H1 (cell line): ENCODE measurements at regions not wholly inside any gene's neighbourhood (a gene's known extent, or its start where the extent isn't known, plus 50 kb on each side); places are given as distances from the start of the nearest gene placed in this dataset.

Experiments
- CTCF ChIA-PET: fragments of 300-600 bp; sonication (Branson Sonifier 250); formaldehyde crosslinking; loops from one replicate; lab custom pipeline; 2021; ENCODE audit not compliant: partially characterized antibody; lab: Charles Lee
- POLR2A ChIA-PET: fragments of 300-600 bp; sonication (Branson Sonifier 250); formaldehyde crosslinking; loops from one replicate; lab custom pipeline; 2021; ENCODE audit warnings: inconsistent platforms; ENCODE audit not compliant: partially characterized antibody; lab: Charles Lee
- DNase-seq, 2 experiments: peaks; one replicate each; pipeline versions ENCODE4 v3.0.0 to v3.0.0-alpha.2; 2010 to 2022; ENCODE audit warnings: low spot score in 2 of 2, low read depth in 1 of 2, mixed read lengths in 1 of 2
- FAIRE-seq: peaks from 2 replicates; lab custom pipeline; 2011; peaks lifted over from hg19 to GRCh38; lab: Jason Lieb, UNC
- H2AFZ ChIP-seq: 2 replicates; pipeline ENCODE4 v1.8.1; 2012; ENCODE audit warnings: low read length, inconsistent platforms
- H2AK5ac ChIP-seq: 2 replicates; pipeline ENCODE4 v1.6.1; 2013; ENCODE audit warnings: low read depth, low read length
- H2BK120ac ChIP-seq: replicated peaks from 2 replicates; pipeline ENCODE3; 2013; ENCODE audit warnings: low read depth, low read length, inconsistent platforms
- H2BK12ac ChIP-seq: 2 replicates; pipeline ENCODE4 v1.6.1; 2013; ENCODE audit warnings: low read depth, low read length
- H2BK15ac ChIP-seq: 2 replicates; pipeline ENCODE4 v1.6.1; 2013; ENCODE audit warnings: low read length
- H2BK20ac ChIP-seq: 2 replicates; pipeline ENCODE4 v1.6.1; 2013; ENCODE audit warnings: low read length
- H2BK5ac ChIP-seq: 2 replicates; pipeline ENCODE4 v1.6.1; 2013; ENCODE audit warnings: low read depth, low read length
- H3K14ac ChIP-seq: 2 replicates; pipeline ENCODE4 v1.6.1; 2013; ENCODE audit warnings: inconsistent platforms; ENCODE audit not compliant: insufficient read length
- H3K18ac ChIP-seq: 2 replicates; pipeline ENCODE4 v1.6.1; 2013; ENCODE audit warnings: low read length; ENCODE audit errors: extremely low read depth
- H3K23ac ChIP-seq: 2 replicates; pipeline ENCODE4 v1.6.1; 2013; ENCODE audit warnings: inconsistent platforms; ENCODE audit not compliant: insufficient read length
- H3K23me2 ChIP-seq: 2 replicates; pipeline ENCODE4 v1.6.1; 2013; ENCODE audit warnings: low read depth, low read length
- H3K27ac ChIP-seq: 2 replicates; pipeline ENCODE4 v1.6.1; 2011; ENCODE audit warnings: low read depth, low read length, inconsistent platforms
- H3K27me3 ChIP-seq, 4 experiments: replicated peaks in 1 of 4; 1 replicate in 1 of 4; 2 replicates in 3 of 4; pipeline versions ENCODE4 v1.6.1 to v1.8.1; 2011 to 2013; ENCODE audit warnings: low read length in 3 of 4, mild to moderate bottlenecking in 3 of 4, inconsistent platforms in 2 of 4, mixed read lengths in 2 of 4, moderate library complexity in 1 of 4; ENCODE audit not compliant: control insufficient read depth in 3 of 4, insufficient read depth in 3 of 4; ENCODE audit errors: extremely low read depth in 1 of 4
- H3K36me3 ChIP-seq, 4 experiments: 2 replicates each; pipeline versions ENCODE4 v1.6.1 to v1.8.1; 2011 to 2013; ENCODE audit warnings: mild to moderate bottlenecking in 4 of 4, low read length in 3 of 4, moderate library complexity in 2 of 4, control low read depth in 1 of 4, inconsistent platforms in 1 of 4; ENCODE audit not compliant: insufficient read depth in 4 of 4, control insufficient read depth in 2 of 4
- H3K4ac ChIP-seq: replicated peaks from 2 replicates; pipeline ENCODE3; 2013; ENCODE audit warnings: low read length, low read depth, mixed read lengths, inconsistent platforms; ENCODE audit not compliant: insufficient read length
- H3K4me1 ChIP-seq, 4 experiments: replicated peaks in 1 of 4; 1 replicate in 1 of 4; 2 replicates in 3 of 4; pipeline versions ENCODE4 v1.6.1 to v1.8.1; 2011 to 2013; ENCODE audit warnings: low read length in 3 of 4, inconsistent platforms in 2 of 4, mixed read lengths in 1 of 4; ENCODE audit not compliant: insufficient read depth in 4 of 4, control insufficient read depth in 3 of 4
- H3K4me2 ChIP-seq, 2 experiments: 2 replicates each; pipeline versions ENCODE4 v1.6.1 to v1.8.1; 2011 to 2013; ENCODE audit warnings: low read depth in 2 of 2, low read length in 2 of 2, control low read depth in 1 of 2, inconsistent platforms in 1 of 2, mild to moderate bottlenecking in 1 of 2; ENCODE audit not compliant: insufficient read depth in 1 of 2
- H3K4me3 ChIP-seq, 4 experiments: fragments of 200-600, 300-600 bp in 1 of 4; sonication (generic), shearing (Covaris generic), sonication (Bioruptor Twin) in 1 of 4; 2 replicates each; pipeline versions ENCODE4 v1.5.1 to v1.8.1; 2011 to 2016; ENCODE audit warnings: low read length in 4 of 4, low read depth in 3 of 4, control low read depth in 2 of 4, inconsistent platforms in 2 of 4, mild to moderate bottlenecking in 2 of 4, mixed read lengths in 1 of 4, moderate library complexity in 1 of 4; ENCODE audit not compliant: insufficient read depth in 2 of 4; ENCODE audit errors: extremely low read depth in 1 of 4
- H3K56ac ChIP-seq: replicated peaks from 2 replicates; pipeline ENCODE3; 2013; ENCODE audit warnings: low read depth, mild to moderate bottlenecking, mixed read lengths, low read length, inconsistent platforms; ENCODE audit not compliant: insufficient read length
- H3K79me1 ChIP-seq: 2 replicates; pipeline ENCODE4 v1.6.1; 2013; ENCODE audit warnings: low read depth, low read length, control low read depth
- H3K79me2 ChIP-seq, 2 experiments: 2 replicates each; pipeline versions ENCODE4 v1.6.1 to v1.8.1; 2012 to 2013; ENCODE audit warnings: low read length in 2 of 2, mild to moderate bottlenecking in 2 of 2, inconsistent platforms in 1 of 2; ENCODE audit not compliant: insufficient read depth in 2 of 2, control insufficient read depth in 1 of 2
- H3K9ac ChIP-seq, 4 experiments: replicated peaks in 1 of 4; 1 replicate in 1 of 4; 2 replicates in 3 of 4; pipeline versions ENCODE4 v1.6.1 to v1.8.1; 2011 to 2013; ENCODE audit warnings: low read depth in 3 of 4, low read length in 3 of 4, control low read depth in 2 of 4, mild to moderate bottlenecking in 2 of 4, moderate library complexity in 2 of 4, inconsistent platforms in 1 of 4; ENCODE audit errors: extremely low read depth in 1 of 4
- H3K9me3 ChIP-seq, 2 experiments: 2 replicates each; pipeline versions ENCODE4 v1.6.1 to v1.8.1; 2012 to 2013; ENCODE audit warnings: mild to moderate bottlenecking in 2 of 2, moderate library complexity in 2 of 2, control low read depth in 1 of 2, inconsistent platforms in 1 of 2, low read depth in 1 of 2, low read length in 1 of 2, mixed read lengths in 1 of 2; ENCODE audit not compliant: insufficient read depth in 2 of 2
- H4K20me1 ChIP-seq, 2 experiments: replicated peaks in 1 of 2; 2 replicates each; pipeline versions ENCODE3 to v1.8.1; 2011 to 2013; ENCODE audit warnings: inconsistent platforms in 2 of 2, low read length in 2 of 2, mild to moderate bottlenecking in 1 of 2; ENCODE audit not compliant: insufficient read depth in 2 of 2, control insufficient read depth in 1 of 2
- H4K5ac ChIP-seq: 2 replicates; pipeline ENCODE4 v1.6.1; 2013; ENCODE audit warnings: low read length, low read depth, mixed read lengths, inconsistent platforms; ENCODE audit not compliant: insufficient read length
- H4K8ac ChIP-seq: 2 replicates; pipeline ENCODE4 v1.8.0; 2013; ENCODE audit warnings: mild to moderate bottlenecking, moderate library complexity, low read length, inconsistent platforms; ENCODE audit not compliant: insufficient read depth; ENCODE audit errors: extremely low read depth
- H4K91ac ChIP-seq: replicated peaks from 2 replicates; pipeline ENCODE3; 2013; ENCODE audit warnings: low read length, mixed read lengths, inconsistent platforms; ENCODE audit not compliant: insufficient read length
- CEBPB ChIP-seq: IDR thresholded peaks from 2 replicates; pipeline ENCODE4 v1.6.1; 2012; ENCODE audit warnings: low read depth, low read length
- CREB1 ChIP-seq: IDR thresholded peaks from 2 replicates; pipeline ENCODE4 v1.6.1; 2012; ENCODE audit warnings: inconsistent platforms
- HDAC6 ChIP-seq: IDR thresholded peaks from one replicate; pipeline ENCODE4 v1.7.1; 2012; ENCODE audit warnings: low read depth, mild to moderate bottlenecking, inconsistent platforms, low read length, moderate library complexity
- RXRA ChIP-seq: IDR thresholded peaks from 2 replicates; pipeline ENCODE4 v1.6.1; 2011; ENCODE audit warnings: low read depth, mild to moderate bottlenecking, low read length, moderate library complexity; ENCODE audit not compliant: insufficient read depth
- ZNF274 ChIP-seq: IDR thresholded peaks from 2 replicates; pipeline ENCODE4 v1.7.0; 2012; ENCODE audit warnings: low read length, borderline replicate concordance; ENCODE audit errors: extremely low read depth
- WGBS, 2 experiments: shearing (Covaris generic) in 1 of 2; methylation state at CpG; one replicate each; pipeline versions ENCODE4 v1.1.6 to v1.1.7; 2013 to 2015; ENCODE audit warnings: low lambda C conversion rate in 2 of 2, mixed read lengths in 2 of 2, inconsistent platforms in 1 of 2, low coverage in 1 of 2, missing lambda C conversion rate in 1 of 2; ENCODE audit not compliant: insufficient replicate concordance in 2 of 2, insufficient coverage in 1 of 2, insufficient read length in 1 of 2; ENCODE audit errors: extremely low coverage in 1 of 2, missing lambda C conversion rate in 1 of 2; 5-methylcytosine and 5-hydroxymethylcytosine counted together

DNA sequence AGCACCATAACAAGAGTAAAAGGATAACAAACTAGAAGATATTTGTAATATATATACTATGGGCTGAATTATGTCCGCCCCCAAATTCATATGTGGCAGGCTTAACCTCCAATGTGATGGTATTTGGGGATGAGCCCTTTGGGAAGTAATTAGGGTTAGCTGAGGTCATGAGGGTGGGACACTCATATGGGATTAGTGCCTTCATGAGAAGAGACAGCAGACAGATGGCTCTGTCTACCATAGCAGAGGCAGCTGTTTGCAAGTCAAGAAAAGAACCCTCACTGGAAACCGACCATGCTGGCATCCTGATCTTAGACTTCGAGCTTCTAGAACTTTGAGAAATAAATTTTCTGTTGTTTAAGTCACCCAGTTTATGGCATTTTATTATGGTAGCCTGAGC is 303.6 kb downstream of the LMO4 start:
- FAIRE-seq (no peak), DNase-seq (no peak)
- Histone ChIP-seq H4K20me1 (no peaks in the 10 kb centered on the region), H3K79me2 (no peaks in the 10 kb centered on the region), H2BK120ac (no peak overlapping the region), H3K4me2 (no peak overlapping the region), H2AFZ (no peak overlapping the region), H3K23me2 (no peaks in the 10 kb centered on the region), H4K5ac (no peak overlapping the region), H2BK15ac (no peak overlapping the region), H3K4ac (no peak overlapping the region), H2BK5ac (no peak overlapping the region), H2BK12ac (no peak overlapping the region), H3K36me3 (peaks cover 0 to 4% (median 0%) of the 10 kb centered on the region in 4 experiments; a peak in 1 of 8 replicates), H2AK5ac (no peak overlapping the region), H3K9me3 (peaks cover 14% of the 10 kb centered on the region in 2 experiments), H3K4me1 (no peaks in the 10 kb centered on the region), H4K8ac (no peak overlapping the region), H3K79me1 (no peaks in the 10 kb centered on the region), H3K27me3 (no peaks in the 10 kb centered on the region), H3K23ac (no peak overlapping the region), H3K9ac (no peak overlapping the region), H3K14ac (no peak overlapping the region), H2BK20ac (no peak overlapping the region), H3K4me3 (no peak overlapping the region), H4K91ac (no peak overlapping the region), H3K27ac (no peak overlapping the region), H3K18ac (no peak overlapping the region), H3K56ac (no peak overlapping the region)
- ChIA-PET CTCF (no interaction called here), POLR2A (no interaction called here)
- no peak for TF ChIP-seq CREB1
- no peak for TF ChIP-seq CEBPB
- TF ChIP-seq HDAC6 = no peak
- no peak for TF ChIP-seq ZNF274
- no peak for TF ChIP-seq RXRA
- 94% methylated on average over 3 of the region's 3 CpGs; no CpG with 5 or more reads in 1 of the 2 experiments for WGBS, 2 experiments
